ENCODE measurements at regions not wholly inside any gene's neighbourhood (a gene's known extent, or its start where the extent isn't known, plus 50 kb on each side); places are given as distances from the start of the nearest gene placed in this dataset.
"Not testable (repeated sequence)": the region's sequence is repeated elsewhere in the genome, so short reads cannot be mapped to it uniquely, and the experiment has no call there.

GRCh38 chr11:38894201-38894600 lies 2296.2 kb upstream of the RAG2 start:
- TF ChIP-seq CTCF (IDR thresholded peaks at IDR 0.05 in 2 of 3, conservative IDR thresholded peaks at IDR 0.05 in 1 of 3; ENCODE audit: borderline replicate concordance in 1 of 3, insufficient read depth in 1 of 3, low read depth in 2 of 3, low read length in 2 of 3); EZH2phosphoT487 (IDR thresholded peaks at IDR 0.05; ENCODE audit: borderline replicate concordance); POLR2A (IDR thresholded peaks at IDR 0.05; ENCODE audit: borderline replicate concordance, extremely low read depth, insufficient read depth, insufficient read length); POLR2AphosphoS5 (IDR thresholded peaks at IDR 0.05; ENCODE audit: low read depth, low read length); ATF3 (IDR thresholded peaks at IDR 0.05); RAD21 (IDR thresholded peaks at IDR 0.05; ENCODE audit: low read depth); REST (IDR thresholded peaks at IDR 0.05; ENCODE audit: low read depth); YY1 (IDR thresholded peaks at IDR 0.05; ENCODE audit: extremely low read depth, insufficient replicate concordance, low read depth, low read length); FOSL1 (IDR thresholded peaks at IDR 0.05; ENCODE audit: low read depth); SRF (IDR thresholded peaks at IDR 0.05; ENCODE audit: low read depth); ELF1 (IDR thresholded peaks at IDR 0.05; ENCODE audit: borderline replicate concordance, low read depth); EZH2 (IDR thresholded peaks at IDR 0.05); CBX3 (IDR thresholded peaks at IDR 0.05; ENCODE audit: low read depth); CEBPB (IDR thresholded peaks at IDR 0.05; ENCODE audit: low read depth): not testable (repeated sequence)
